K562 (cell line): ENCODE measurements at regions not wholly inside any gene's neighbourhood (a gene's known extent, or its start where the extent isn't known, plus 50 kb on each side); places are given as distances from the start of the nearest gene placed in this dataset.

Experiments used
- ATAC-seq: fragments of 200-7000 bp; cut with Tn5 transposase; 3 replicates; pipeline ENCODE4 v1.9.1; 2020; ENCODE audit warnings: moderate library complexity
- BruUV-seq: library from RNA; stranded (reverse); fragments of 400-500 nt; replicated peaks from 2 replicates; lab custom pipeline; 2021; lab: Mats Ljungman, UMichigan
- CTCF ChIA-PET: fragments of 300-600 bp; formaldehyde crosslinking; extraction: SDS; loops from one replicate; lab custom pipeline; 2021; ENCODE audit warnings: low intra/inter-chr PET ratio; lab: Yijun Ruan, JAX
- POLR2A ChIA-PET: fragments of 300-600, 350-650 bp; sonication (Branson Sonifier 250); formaldehyde crosslinking; extraction: SDS; loops from one replicate; lab custom pipeline; 2021; ENCODE audit warnings: antibody characterized with exemption, inconsistent platforms; lab: Yijun Ruan, JAX
- DNase-seq, 4 experiments: peaks; one replicate each; pipeline versions ENCODE4 v3.0.0 to v3.0.0-alpha.2; 2011 to 2018; ENCODE audit warnings: low spot score in 3 of 4, mixed read lengths in 3 of 4; ENCODE audit errors: extremely low read depth in 1 of 4
- FAIRE-seq: peaks from 2 replicates; lab custom pipeline; 2011; peaks lifted over from hg19 to GRCh38; lab: Jason Lieb, UNC
- H2AFZ ChIP-seq: 2 replicates; pipeline ENCODE4 v1.6.0; 2011; ENCODE audit warnings: low read depth, low read length, control low read depth, inconsistent platforms
- H3K27ac ChIP-seq: fragments of 200-600 bp; 3 replicates; pipeline ENCODE4 v1.8.0; 2011; ENCODE audit warnings: low read depth, mild to moderate bottlenecking, control low read depth, inconsistent platforms, low read length, moderate library complexity, mixed read lengths; ENCODE audit errors: extremely low read depth
- H3K27me3 ChIP-seq, 2 experiments: fragments of 300-600 bp in 1 of 2; 2 replicates in 1 of 2; 3 replicates in 1 of 2; pipeline versions ENCODE4 v1.6.0 to v1.8.0; 2011; ENCODE audit warnings: inconsistent platforms in 2 of 2, low read length in 2 of 2, mild to moderate bottlenecking in 1 of 2, mixed read lengths in 1 of 2, moderate library complexity in 1 of 2; ENCODE audit not compliant: control insufficient read depth in 2 of 2, insufficient read depth in 2 of 2
- H3K36me3 ChIP-seq: fragments of 300-600 bp; 3 replicates; pipeline ENCODE4 v1.8.0; 2011; ENCODE audit warnings: mild to moderate bottlenecking, low read length, inconsistent platforms; ENCODE audit not compliant: control insufficient read depth, insufficient read depth
- H3K4me1 ChIP-seq, 2 experiments: fragments of 200-600 bp in 1 of 2; replicated peaks in 1 of 2; 2 replicates in 1 of 2; 3 replicates in 1 of 2; pipeline versions ENCODE4 v1.5.1 to v1.8.0; 2011; ENCODE audit warnings: inconsistent platforms in 2 of 2, low read length in 2 of 2, mild to moderate bottlenecking in 1 of 2, mixed read lengths in 1 of 2, moderate library complexity in 1 of 2; ENCODE audit not compliant: control insufficient read depth in 2 of 2, insufficient read depth in 2 of 2
- H3K4me2 ChIP-seq: 2 replicates; pipeline ENCODE4 v1.6.1; 2011; ENCODE audit warnings: low read length, control low read depth, inconsistent platforms, mixed read lengths; ENCODE audit not compliant: insufficient read depth
- H3K4me3 ChIP-seq: fragments of 200-600 bp; sonication (generic), shearing (Covaris generic); 2 replicates; pipeline ENCODE4 v1.5.1; 2016; ENCODE audit warnings: control low read depth, inconsistent platforms
- H3K79me2 ChIP-seq: fragments of 200-600 bp; 3 replicates; pipeline ENCODE4 v1.8.0; 2011; ENCODE audit warnings: low read length, inconsistent platforms; ENCODE audit not compliant: control insufficient read depth, insufficient read depth
- H3K9ac ChIP-seq, 2 experiments: 2 replicates each; pipeline versions ENCODE4 v1.6.0 to v1.6.1; 2011; ENCODE audit warnings: low read depth in 2 of 2, low read length in 2 of 2, control low read depth in 1 of 2, inconsistent platforms in 1 of 2, mild to moderate bottlenecking in 1 of 2, mixed read lengths in 1 of 2; ENCODE audit not compliant: insufficient read depth in 1 of 2
- H3K9me1 ChIP-seq: one replicate; pipeline ENCODE4 v1.6.0; 2011; ENCODE audit warnings: inconsistent platforms, mild to moderate bottlenecking, low read length, moderate library complexity; ENCODE audit not compliant: control insufficient read depth, insufficient read depth
- H3K9me3 ChIP-seq: replicated peaks from 2 replicates; pipeline ENCODE4 v1.5.1; 2011; ENCODE audit warnings: low read depth, low read length, inconsistent platforms; ENCODE audit not compliant: control insufficient read depth, insufficient read depth
- H4K20me1 ChIP-seq: replicated peaks from 2 replicates; pipeline ENCODE4 v1.6.1; 2011; ENCODE audit warnings: low read length, inconsistent platforms, mixed read lengths; ENCODE audit not compliant: control insufficient read depth, insufficient read depth
- ATF4 ChIP-seq: fragments of 450-650 bp; formaldehyde crosslinking; IDR thresholded peaks from 2 replicates; pipeline ENCODE4 v1.4.0; 2022; ENCODE audit warnings: mild to moderate bottlenecking, moderate library complexity
- CBFB ChIP-seq: sonication (generic); formaldehyde crosslinking; IDR thresholded peaks from 2 replicates; pipeline ENCODE4 v1.4.0; 2020; ENCODE audit warnings: mild to moderate bottlenecking, missing genetic modification reagents
- KAT7 ChIP-seq: sonication (generic); formaldehyde crosslinking; IDR thresholded peaks from 2 replicates; pipeline ENCODE4 v1.8.0; 2022; ENCODE audit warnings: missing genetic modification reagents, mild to moderate bottlenecking, borderline replicate concordance
- MCM5 ChIP-seq: fragments of 450-650 bp; IDR thresholded peaks from 2 replicates; pipeline ENCODE4 v1.6.1; 2016; ENCODE audit warnings: low read depth
- MECOM ChIP-seq: fragments of 250-450 bp; sonication (Bioruptor Pico); IDR thresholded peaks from 2 replicates; pipeline ENCODE4 v1.8.0; 2022; ENCODE audit warnings: inconsistent platforms
- MLX ChIP-seq, 2 experiments: fragments of 450-650 bp in 1 of 2; sonication (generic) in 1 of 2; formaldehyde crosslinking; conservative IDR thresholded peaks; 2 replicates each; pipeline versions ENCODE4 v1.4.0 to v1.8.1; 2020 to 2022; ENCODE audit warnings: mild to moderate bottlenecking in 1 of 2, missing genetic modification reagents in 1 of 2
- NR0B1 ChIP-seq: fragments of 450-650 bp; IDR thresholded peaks from one replicate; pipeline ENCODE4 v1.6.1; 2018; ENCODE audit warnings: mild to moderate bottlenecking, moderate library complexity; ENCODE audit not compliant: partially characterized antibody
- OTX1 ChIP-seq: fragments of 450-650 bp; formaldehyde crosslinking; IDR thresholded peaks from 2 replicates; pipeline ENCODE4 v1.4.0; 2022; ENCODE audit warnings: mild to moderate bottlenecking
- SPI1 ChIP-seq: IDR thresholded peaks from 2 replicates; pipeline ENCODE4 v1.6.1; 2011; ENCODE audit warnings: low read depth, low read length, control low read depth, borderline replicate concordance
- ZNF280A ChIP-seq: fragments of 450-650 bp; IDR thresholded peaks from 2 replicates; pipeline ENCODE4 v1.6.1; 2018; ENCODE audit warnings: mild to moderate bottlenecking, low read depth; ENCODE audit not compliant: partially characterized antibody
- ZNF41 ChIP-seq: fragments of 250-450 bp; sonication (Bioruptor Pico); conservative IDR thresholded peaks from 2 replicates; pipeline ENCODE4 v1.4.0; 2020; ENCODE audit warnings: mild to moderate bottlenecking
- ZNF830 ChIP-seq: fragments of 250-450 bp; sonication (Bioruptor Pico); IDR thresholded peaks from 2 replicates; pipeline ENCODE4 v1.5.0; 2021; ENCODE audit warnings: mild to moderate bottlenecking
- WGBS: fragments of 100-300 bp; shearing (Covaris generic); methylation state at CpG from one replicate; pipeline ENCODE4 v1.1.6; 2016; ENCODE audit warnings: low coverage, mixed read lengths; ENCODE audit not compliant: insufficient coverage; ENCODE audit errors: missing lambda C conversion rate; 5-methylcytosine and 5-hydroxymethylcytosine counted together
- in situ Hi-C: fragments of 300-500 bp; cut with MboI; formaldehyde crosslinking; loops from 4 replicates; pipeline ENCODE4 v1.15.0; 2018; ENCODE audit warnings: inconsistent platforms, mixed read lengths
- intact Hi-C: fragments of 100-400 bp; cut with micrococcal nuclease; formaldehyde crosslinking; loops from 2 replicates; pipeline ENCODE4 v1.14.2; 2022
- TF ChIP-seq, protein P1 (sequence below): fragments of 250-450 bp; sonication (Bioruptor Pico); IDR thresholded peaks from 2 replicates; pipeline ENCODE4 v1.8.0; 2022; ENCODE audit warnings: inconsistent platforms
- TF ChIP-seq, protein P2 (sequence below): fragments of 450-650 bp; IDR thresholded peaks from 2 replicates; pipeline ENCODE4 v1.6.1; 2016; ENCODE audit warnings: low read depth, mild to moderate bottlenecking, moderate library complexity

DNA sequence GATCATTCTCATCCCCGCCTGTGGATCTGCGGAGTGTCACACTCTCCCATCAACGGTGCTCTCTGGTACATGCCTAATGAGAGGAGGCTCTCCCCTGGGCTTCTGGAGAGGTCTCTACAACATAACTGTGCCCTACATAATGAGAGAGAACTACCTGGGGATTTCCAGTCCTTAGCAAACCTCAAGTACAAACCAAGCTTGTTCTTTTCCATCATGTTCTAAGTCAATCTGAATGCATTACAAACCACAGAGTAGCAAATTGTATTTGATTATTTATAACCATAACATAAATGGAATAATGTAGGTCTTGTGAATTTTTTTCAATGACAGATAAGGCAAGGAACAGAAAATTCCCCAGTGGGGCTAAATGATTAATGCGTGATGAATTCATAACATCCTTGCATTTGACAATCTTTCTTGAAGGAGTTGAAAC is 412.4 kb upstream of the NRP1 start:
- DNase-seq: no peak
- H3K27me3 ChIP-seq: no peaks in the 10 kb centered on the region
- BruUV-seq: no TSS peak
- WGBS: 0% methylated on average over 4 of the region's 4 CpGs
- H3K9me1 ChIP-seq: no peaks in the 10 kb centered on the region
- in situ Hi-C loops: no loop called here
- TF ChIP-seq NR0B1 (no peak), MCM5 (no peak), KAT7 (no peak), ATF4 (CRISPR knock-in tag) (no peak), ZNF280A (no peak), MECOM (no peak), OTX1 (no peak), SPI1 (no peak), MLX (CRISPR knock-in tag; conservative IDR thresholded peaks at IDR 0.05) (no peak), ZNF41 (no peak), ZNF830 (CRISPR knock-in tag) (no peak), CBFB (CRISPR knock-in tag) (no peak)
- TF ChIP-seq, protein P1, sequence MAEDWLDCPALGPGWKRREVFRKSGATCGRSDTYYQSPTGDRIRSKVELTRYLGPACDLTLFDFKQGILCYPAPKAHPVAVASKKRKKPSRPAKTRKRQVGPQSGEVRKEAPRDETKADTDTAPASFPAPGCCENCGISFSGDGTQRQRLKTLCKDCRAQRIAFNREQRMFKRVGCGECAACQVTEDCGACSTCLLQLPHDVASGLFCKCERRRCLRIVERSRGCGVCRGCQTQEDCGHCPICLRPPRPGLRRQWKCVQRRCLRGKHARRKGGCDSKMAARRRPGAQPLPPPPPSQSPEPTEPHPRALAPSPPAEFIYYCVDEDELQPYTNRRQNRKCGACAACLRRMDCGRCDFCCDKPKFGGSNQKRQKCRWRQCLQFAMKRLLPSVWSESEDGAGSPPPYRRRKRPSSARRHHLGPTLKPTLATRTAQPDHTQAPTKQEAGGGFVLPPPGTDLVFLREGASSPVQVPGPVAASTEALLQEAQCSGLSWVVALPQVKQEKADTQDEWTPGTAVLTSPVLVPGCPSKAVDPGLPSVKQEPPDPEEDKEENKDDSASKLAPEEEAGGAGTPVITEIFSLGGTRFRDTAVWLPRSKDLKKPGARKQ: no peak
- TF ChIP-seq, protein P2, sequence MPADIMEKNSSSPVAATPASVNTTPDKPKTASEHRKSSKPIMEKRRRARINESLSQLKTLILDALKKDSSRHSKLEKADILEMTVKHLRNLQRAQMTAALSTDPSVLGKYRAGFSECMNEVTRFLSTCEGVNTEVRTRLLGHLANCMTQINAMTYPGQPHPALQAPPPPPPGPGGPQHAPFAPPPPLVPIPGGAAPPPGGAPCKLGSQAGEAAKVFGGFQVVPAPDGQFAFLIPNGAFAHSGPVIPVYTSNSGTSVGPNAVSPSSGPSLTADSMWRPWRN: no peak
- CTCF ChIA-PET: no interaction called here
- H3K4me2 ChIP-seq: no peak overlapping the region
- H3K36me3 ChIP-seq: no peaks in the 10 kb centered on the region
- H3K4me1 ChIP-seq: no peaks in the 10 kb centered on the region
- H3K27ac ChIP-seq: no peak overlapping the region
- ATAC-seq: no peak
- H3K9me3 ChIP-seq: no peaks in the 10 kb centered on the region
- no peak for FAIRE-seq
- H4K20me1 ChIP-seq: no peaks in the 10 kb centered on the region
- intact Hi-C loops: no loop called here
- H2AFZ ChIP-seq: no peak overlapping the region
- no peak overlapping the region for H3K9ac ChIP-seq
- H3K4me3 ChIP-seq: no peak overlapping the region
- POLR2A ChIA-PET: no interaction called here
- H3K79me2 ChIP-seq: no peaks in the 10 kb centered on the region
